Astrocyte of the hippocampus (primary cell): ENCODE measurements at regions not wholly inside any gene's neighbourhood (a gene's known extent, or its start where the extent isn't known, plus 50 kb on each side); places are given as distances from the start of the nearest gene placed in this dataset.

ENCODE experiments used
- DNase-seq: peaks from one replicate; pipeline ENCODE4 v3.0.0; 2011; ENCODE audit warnings: low read depth, low spot score

DNA sequence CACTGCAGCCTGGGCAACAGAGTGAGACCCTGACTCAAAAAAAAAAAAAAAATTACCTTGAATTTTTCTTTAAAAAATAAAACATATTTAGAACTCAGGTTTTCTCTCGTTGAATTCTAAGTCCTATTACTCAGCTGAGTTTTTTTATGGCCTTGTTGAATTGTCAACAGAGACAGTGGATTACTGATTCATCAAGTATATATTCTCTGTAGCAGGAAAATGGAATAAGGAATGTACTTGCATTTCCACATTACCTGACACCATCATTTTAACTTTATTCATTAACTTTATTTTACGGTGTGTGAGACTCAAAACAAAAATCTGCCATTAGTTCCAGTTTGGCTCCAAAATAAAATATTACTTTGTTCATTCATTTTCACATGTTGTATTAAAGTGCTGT is 53.8 kb upstream of the APP start:
- DNase-seq: no peak
